HEK293 (cell line): ENCODE measurements at regions not wholly inside any gene's neighbourhood (a gene's known extent, or its start where the extent isn't known, plus 50 kb on each side); places are given as distances from the start of the nearest gene placed in this dataset.

Experiments used
- CTCF ChIP-seq: fragments of 450-650 bp; formaldehyde crosslinking; IDR thresholded peaks from 2 replicates; pipeline ENCODE4 v1.5.1; 2016; ENCODE audit warnings: missing biosample characterization, missing genetic modification characterization
- HOXA7 ChIP-seq: sonication (generic); formaldehyde crosslinking; IDR thresholded peaks from 2 replicates; pipeline ENCODE4 v1.8.1; 2022; ENCODE audit warnings: missing genetic modification reagents, borderline replicate concordance
- REST ChIP-seq: fragments of 450-650 bp; formaldehyde crosslinking; IDR thresholded peaks from 2 replicates; pipeline ENCODE4 v1.5.1; 2016; ENCODE audit warnings: missing biosample characterization, missing genetic modification characterization
- YY1 ChIP-seq: fragments of 450-650 bp; formaldehyde crosslinking; IDR thresholded peaks from 2 replicates; pipeline ENCODE4 v1.5.1; 2018; ENCODE audit warnings: missing biosample characterization, missing genetic modification characterization
- ZBTB26 ChIP-seq: fragments of 450-650 bp; formaldehyde crosslinking; optimal IDR thresholded peaks from 2 replicates; pipeline ENCODE3; 2016; ENCODE audit warnings: missing biosample characterization, mild to moderate bottlenecking, missing genetic modification characterization
- ZNF10 ChIP-seq: fragments of 450-650 bp; formaldehyde crosslinking; IDR thresholded peaks from 2 replicates; pipeline ENCODE4 v1.5.1; 2017; ENCODE audit warnings: missing biosample characterization, missing genetic modification characterization
- ZNF148 ChIP-seq: fragments of 450-650 bp; formaldehyde crosslinking; IDR thresholded peaks from 2 replicates; pipeline ENCODE4 v1.5.0; 2017; ENCODE audit warnings: missing biosample characterization, missing genetic modification characterization, borderline replicate concordance
- ZNF530 ChIP-seq: fragments of 450-650 bp; formaldehyde crosslinking; IDR thresholded peaks from 2 replicates; pipeline ENCODE4 v1.5.1; 2016; ENCODE audit warnings: low read depth, missing biosample characterization, missing genetic modification characterization
- ZNF701 ChIP-seq: fragments of 450-650 bp; formaldehyde crosslinking; IDR thresholded peaks from 2 replicates; pipeline ENCODE4 v1.5.1; 2016; ENCODE audit warnings: missing biosample characterization, missing genetic modification characterization
- TF ChIP-seq, protein P1 (sequence below): fragments of 450-650 bp; formaldehyde crosslinking; conservative IDR thresholded peaks from 2 replicates; pipeline ENCODE4 v1.5.1; 2016; ENCODE audit warnings: low read depth, missing biosample characterization, missing genetic modification characterization
- TF ChIP-seq, protein P2 (sequence below): fragments of 450-650 bp; formaldehyde crosslinking; IDR thresholded peaks from 2 replicates; pipeline ENCODE4 v1.5.1; 2016; ENCODE audit warnings: missing biosample characterization, missing genetic modification characterization

DNA sequence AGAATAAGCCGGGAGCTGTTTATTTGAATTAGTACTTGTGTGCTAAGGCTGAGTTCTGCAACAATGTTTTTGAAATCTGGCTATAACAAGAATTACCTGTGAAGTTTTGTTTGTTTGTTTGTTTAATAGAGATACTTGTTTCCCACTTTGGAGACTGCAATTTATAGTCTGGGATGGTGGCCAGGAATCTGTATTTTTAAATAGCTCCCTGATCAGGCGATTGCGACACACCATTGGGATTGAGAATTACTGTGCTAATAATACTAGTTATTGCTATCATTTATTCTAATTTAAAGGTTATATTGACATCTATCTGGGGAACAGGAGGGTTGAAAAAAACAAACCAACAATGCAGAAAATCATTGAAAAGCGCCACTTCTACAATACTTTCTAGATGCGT, 951.6 kb upstream of the TENM3 start:
- TF ChIP-seq, protein P1, sequence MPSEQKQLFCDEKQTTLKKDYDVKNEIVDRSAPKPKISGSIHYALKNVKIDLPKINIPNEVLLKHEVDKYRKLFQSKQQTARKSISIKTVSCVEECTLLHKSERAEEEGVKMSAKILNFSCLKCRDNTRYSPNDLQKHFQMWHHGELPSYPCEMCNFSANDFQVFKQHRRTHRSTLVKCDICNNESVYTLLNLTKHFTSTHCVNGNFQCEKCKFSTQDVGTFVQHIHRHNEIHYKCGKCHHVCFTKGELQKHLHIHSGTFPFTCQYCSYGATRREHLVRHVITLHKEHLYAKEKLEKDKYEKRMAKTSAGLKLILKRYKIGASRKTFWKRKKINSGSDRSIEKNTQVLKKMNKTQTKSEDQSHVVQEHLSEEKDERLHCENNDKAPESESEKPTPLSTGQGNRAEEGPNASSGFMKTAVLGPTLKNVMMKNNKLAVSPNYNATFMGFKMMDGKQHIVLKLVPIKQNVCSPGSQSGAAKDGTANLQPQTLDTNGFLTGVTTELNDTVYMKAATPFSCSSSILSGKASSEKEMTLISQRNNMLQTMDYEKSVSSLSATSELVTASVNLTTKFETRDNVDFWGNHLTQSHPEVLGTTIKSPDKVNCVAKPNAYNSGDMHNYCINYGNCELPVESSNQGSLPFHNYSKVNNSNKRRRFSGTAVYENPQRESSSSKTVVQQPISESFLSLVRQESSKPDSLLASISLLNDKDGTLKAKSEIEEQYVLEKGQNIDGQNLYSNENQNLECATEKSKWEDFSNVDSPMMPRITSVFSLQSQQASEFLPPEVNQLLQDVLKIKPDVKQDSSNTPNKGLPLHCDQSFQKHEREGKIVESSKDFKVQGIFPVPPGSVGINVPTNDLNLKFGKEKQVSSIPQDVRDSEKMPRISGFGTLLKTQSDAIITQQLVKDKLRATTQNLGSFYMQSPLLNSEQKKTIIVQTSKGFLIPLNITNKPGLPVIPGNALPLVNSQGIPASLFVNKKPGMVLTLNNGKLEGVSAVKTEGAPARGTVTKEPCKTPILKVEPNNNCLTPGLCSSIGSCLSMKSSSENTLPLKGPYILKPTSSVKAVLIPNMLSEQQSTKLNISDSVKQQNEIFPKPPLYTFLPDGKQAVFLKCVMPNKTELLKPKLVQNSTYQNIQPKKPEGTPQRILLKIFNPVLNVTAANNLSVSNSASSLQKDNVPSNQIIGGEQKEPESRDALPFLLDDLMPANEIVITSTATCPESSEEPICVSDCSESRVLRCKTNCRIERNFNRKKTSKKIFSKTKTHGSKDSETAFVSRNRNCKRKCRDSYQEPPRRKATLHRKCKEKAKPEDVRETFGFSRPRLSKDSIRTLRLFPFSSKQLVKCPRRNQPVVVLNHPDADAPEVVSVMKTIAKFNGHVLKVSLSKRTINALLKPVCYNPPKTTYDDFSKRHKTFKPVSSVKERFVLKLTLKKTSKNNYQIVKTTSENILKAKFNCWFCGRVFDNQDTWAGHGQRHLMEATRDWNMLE (tag by site-specific recombination) = no peak
- no peak for TF ChIP-seq YY1 (tag by site-specific recombination)
- no peak for TF ChIP-seq CTCF
- no peak for TF ChIP-seq ZBTB26 (tag by site-specific recombination)
- TF ChIP-seq ZNF530 (tag by site-specific recombination) = no peak
- no peak for TF ChIP-seq HOXA7 (CRISPR knock-in tag)
- no peak for TF ChIP-seq REST (tag by site-specific recombination)
- no peak for TF ChIP-seq ZNF701 (tag by site-specific recombination)
- TF ChIP-seq, protein P2, sequence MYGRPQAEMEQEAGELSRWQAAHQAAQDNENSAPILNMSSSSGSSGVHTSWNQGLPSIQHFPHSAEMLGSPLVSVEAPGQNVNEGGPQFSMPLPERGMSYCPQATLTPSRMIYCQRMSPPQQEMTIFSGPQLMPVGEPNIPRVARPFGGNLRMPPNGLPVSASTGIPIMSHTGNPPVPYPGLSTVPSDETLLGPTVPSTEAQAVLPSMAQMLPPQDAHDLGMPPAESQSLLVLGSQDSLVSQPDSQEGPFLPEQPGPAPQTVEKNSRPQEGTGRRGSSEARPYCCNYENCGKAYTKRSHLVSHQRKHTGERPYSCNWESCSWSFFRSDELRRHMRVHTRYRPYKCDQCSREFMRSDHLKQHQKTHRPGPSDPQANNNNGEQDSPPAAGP (tag by site-specific recombination) = no peak
- no peak for TF ChIP-seq ZNF148
- no peak for TF ChIP-seq ZNF10 (tag by site-specific recombination)
